GM23248 (cell line): ENCODE measurements at regions not wholly inside any gene's neighbourhood (a gene's known extent, or its start where the extent isn't known, plus 50 kb on each side); places are given as distances from the start of the nearest gene placed in this dataset.

Experiments used
- DNase-seq: peaks from one replicate; pipeline ENCODE4 v3.0.0-alpha.2; 2015
- H2AFZ ChIP-seq: fragments of 200-600 bp; sonication (generic); 2 replicates; pipeline ENCODE4 v1.6.1; 2016; ENCODE audit warnings: antibody characterized with exemption
- H3F3A ChIP-seq: fragments of 200-600 bp; sonication (generic); 2 replicates; pipeline ENCODE4 v1.6.1; 2016; ENCODE audit warnings: mild to moderate bottlenecking, antibody characterized with exemption, mixed run types; ENCODE audit not compliant: insufficient read depth
- H3K27ac ChIP-seq: fragments of 200-600 bp; sonication (generic); 2 replicates; pipeline ENCODE4 v1.5.1; 2016; ENCODE audit warnings: mild to moderate bottlenecking
- H3K27me3 ChIP-seq: fragments of 200-600 bp; sonication (generic); replicated peaks from 2 replicates; pipeline ENCODE4 v1.6.1; 2016; ENCODE audit warnings: mild to moderate bottlenecking; ENCODE audit not compliant: insufficient read depth
- H3K36me3 ChIP-seq: fragments of 200-600 bp; sonication (generic); 2 replicates; pipeline ENCODE4 v1.6.1; 2016; ENCODE audit warnings: low read depth, mild to moderate bottlenecking
- H3K4me1 ChIP-seq: fragments of 200-600 bp; sonication (generic); 2 replicates; pipeline ENCODE4 v1.6.1; 2016; ENCODE audit warnings: mild to moderate bottlenecking; ENCODE audit not compliant: insufficient read depth
- H3K4me2 ChIP-seq: fragments of 200-600 bp; sonication (generic); one replicate; pipeline ENCODE4 v1.6.1; 2016; ENCODE audit warnings: mild to moderate bottlenecking; ENCODE audit not compliant: unreplicated experiment
- H3K4me3 ChIP-seq: fragments of 200-600 bp; sonication (generic); 2 replicates; pipeline ENCODE4 v1.5.1; 2016; ENCODE audit warnings: mild to moderate bottlenecking
- H3K79me2 ChIP-seq: fragments of 200-600 bp; sonication (generic); 2 replicates; pipeline ENCODE4 v1.6.1; 2016; ENCODE audit warnings: mild to moderate bottlenecking; ENCODE audit not compliant: insufficient read depth
- H3K9ac ChIP-seq: fragments of 200-600 bp; sonication (generic); 2 replicates; pipeline ENCODE4 v1.6.1; 2016; ENCODE audit warnings: mild to moderate bottlenecking
- H3K9me2 ChIP-seq: fragments of 200-600 bp; sonication (generic); 2 replicates; pipeline ENCODE4 v1.6.1; 2016; ENCODE audit warnings: mixed run types, mild to moderate bottlenecking, moderate library complexity; ENCODE audit not compliant: insufficient read depth
- H3K9me3 ChIP-seq: fragments of 200-600 bp; sonication (generic); one replicate; pipeline ENCODE4 v1.6.1; 2017; ENCODE audit warnings: low read depth
- H4K20me1 ChIP-seq: fragments of 200-600 bp; sonication (generic); 2 replicates; pipeline ENCODE4 v1.6.0; 2016; ENCODE audit not compliant: insufficient read depth
- EZH2 ChIP-seq: fragments of 200-600 bp; sonication (generic); IDR thresholded peaks from 2 replicates; pipeline ENCODE4 v1.6.1; 2018; ENCODE audit warnings: antibody characterized with exemption, mild to moderate bottlenecking; ENCODE audit not compliant: insufficient read depth, poor library complexity, severe bottlenecking
- EZH2phosphoT487 ChIP-seq: fragments of 200-600 bp; sonication (generic); IDR thresholded peaks from 2 replicates; pipeline ENCODE4 v1.6.1; 2018; ENCODE audit warnings: antibody characterized with exemption, moderate library complexity, mild to moderate bottlenecking, low read depth; ENCODE audit not compliant: insufficient read depth
- WGBS, 2 experiments: methylation state at CpG; one replicate each; pipeline ENCODE4 v1.1.6; 2015 to 2017; ENCODE audit warnings: low lambda C conversion rate in 2 of 2, low coverage in 1 of 2; ENCODE audit errors: missing lambda C conversion rate in 2 of 2; 5-methylcytosine and 5-hydroxymethylcytosine counted together
- in situ Hi-C: fragments of 300-500 bp; cut with MboI; formaldehyde crosslinking; loops from 2 replicates; pipeline ENCODE4 v1.15.0; 2020

GRCh38 chr12:34347367-34347766, 325.1 kb downstream of the ALG10 start:
- TF ChIP-seq EZH2phosphoT487 (no peak), EZH2 (no peak)
- Histone ChIP-seq H3K4me1 (no peaks in the 10 kb centered on the region), H3K79me2 (no peaks in the 10 kb centered on the region), H3K4me3 (no peak overlapping the region), H4K20me1 (no peaks in the 10 kb centered on the region), H3K9me2 (no peaks in the 10 kb centered on the region), H3K36me3 (no peaks in the 10 kb centered on the region), H3K9me3 (no peaks in the 10 kb centered on the region), H3F3A (no peaks in the 10 kb centered on the region), H3K9ac (no peak overlapping the region), H2AFZ (no peak overlapping the region), H3K27ac (no peak overlapping the region), H3K4me2 (no peak overlapping the region), H3K27me3 (no peaks in the 10 kb centered on the region)
- DNase-seq: no peak
- WGBS, 2 experiments: 16 to 38% methylated on average over 10 to 23 of the region's 23 CpGs
- in situ Hi-C loops: no loop called here

GRCh38 chr12:34348064-34348463, 325.8 kb downstream of the ALG10 start:
- Histone ChIP-seq H3K79me2 (no peaks in the 10 kb centered on the region), H3K9me2 (no peaks in the 10 kb centered on the region), H3K9ac (no peak overlapping the region), H3K27me3 (no peaks in the 10 kb centered on the region), H3K36me3 (no peaks in the 10 kb centered on the region), H3K4me1 (no peaks in the 10 kb centered on the region), H3K27ac (no peak overlapping the region), H3F3A (no peaks in the 10 kb centered on the region), H3K4me2 (no peak overlapping the region), H2AFZ (no peak overlapping the region), H4K20me1 (no peaks in the 10 kb centered on the region), H3K9me3 (no peaks in the 10 kb centered on the region), H3K4me3 (no peak overlapping the region)
- no peak for DNase-seq
- 41 to 42% methylated on average over 20 to 23 of the region's 23 CpGs for WGBS, 2 experiments
- in situ Hi-C loops: no loop called here
- TF ChIP-seq EZH2phosphoT487: no peak

- Histone ChIP-seq H3K4me1 (no peaks in the 10 kb centered on the region), H3K36me3 (no peaks in the 10 kb centered on the region), H3K9me3 (no peaks in the 10 kb centered on the region), H4K20me1 (no peaks in the 10 kb centered on the region), H3K4me2 (no peak overlapping the region), H3K27me3 (no peaks in the 10 kb centered on the region), H2AFZ (no peak overlapping the region), H3K27ac (no peak overlapping the region), H3F3A (no peaks in the 10 kb centered on the region), H3K4me3 (no peak overlapping the region), H3K9me2 (no peaks in the 10 kb centered on the region), H3K79me2 (no peaks in the 10 kb centered on the region), H3K9ac (no peak overlapping the region)
- TF ChIP-seq EZH2phosphoT487 (no peak), EZH2 (no peak)
- in situ Hi-C loops: no loop called here
- DNase-seq: no peak
- WGBS, 2 experiments: 26 to 43% methylated on average over 30 to 50 of the region's 50 CpGs
These were observed 326.8 kb downstream of the ALG10 start for GRCh38 chr12:34348836-34349672.

GRCh38 chr12:34349673-34349961, 327.3 kb downstream of the ALG10 start:
- no peak overlapping the region for H3K9ac ChIP-seq
- no peaks in the 10 kb centered on the region for H3K79me2 ChIP-seq
- TF ChIP-seq EZH2 (no peak), EZH2phosphoT487 (no peak)
- no peak for DNase-seq
- H4K20me1 ChIP-seq: no peaks in the 10 kb centered on the region
- H3K9me3 ChIP-seq: no peaks in the 10 kb centered on the region
- H3K4me2 ChIP-seq: no peak overlapping the region
- 38 to 50% methylated on average over 14 to 16 of the region's 16 CpGs for WGBS, 2 experiments
- H2AFZ ChIP-seq: no peak overlapping the region
- no peaks in the 10 kb centered on the region for H3K36me3 ChIP-seq
- in situ Hi-C loops: no loop called here
- no peak overlapping the region for H3K4me3 ChIP-seq
- no peak overlapping the region for H3K27ac ChIP-seq
- no peaks in the 10 kb centered on the region for H3K4me1 ChIP-seq
- H3K27me3 ChIP-seq: no peaks in the 10 kb centered on the region
- H3F3A ChIP-seq: no peaks in the 10 kb centered on the region
- H3K9me2 ChIP-seq: no peaks in the 10 kb centered on the region
